Fibroblast of villous mesenchyme (primary cell): ENCODE measurements at regions not wholly inside any gene's neighbourhood (a gene's known extent, or its start where the extent isn't known, plus 50 kb on each side); places are given as distances from the start of the nearest gene placed in this dataset.

Source experiments
- DNase-seq: peaks from one replicate; pipeline ENCODE4 v3.0.0-alpha.2; 2010; ENCODE audit warnings: low read depth
- H3K4me3 ChIP-seq: 2 replicates; pipeline ENCODE4 v1.5.1; 2011; ENCODE audit warnings: low read depth, mild to moderate bottlenecking, low read length
- TF ChIP-seq, protein P1 (sequence below): IDR thresholded peaks from 2 replicates; pipeline ENCODE4 v1.5.1; 2012; ENCODE audit warnings: low read depth, mild to moderate bottlenecking, low read length; ENCODE audit not compliant: insufficient read depth

DNA sequence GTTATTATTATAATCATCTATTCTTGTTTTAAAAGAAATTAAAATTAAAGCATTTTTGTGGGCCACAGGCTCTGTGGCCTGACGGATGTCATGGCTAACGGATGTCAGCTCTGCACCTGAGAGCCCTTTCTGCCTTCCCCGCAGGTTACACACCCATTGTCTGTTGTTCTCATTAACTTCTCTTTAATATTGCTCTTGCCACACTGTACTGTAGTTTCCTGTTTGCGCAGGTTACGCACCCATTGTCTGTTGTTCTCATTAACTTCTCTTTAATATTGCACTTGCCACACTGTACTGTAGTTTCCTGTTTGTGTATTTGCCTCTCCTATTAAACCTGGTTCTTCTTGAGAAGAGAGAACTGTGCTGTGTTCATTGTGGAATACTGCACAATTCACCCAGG is 294.4 kb upstream of the PLXNA2 start:
- DNase-seq = no peak
- no peak overlapping the region for H3K4me3 ChIP-seq
- TF ChIP-seq, protein P1, sequence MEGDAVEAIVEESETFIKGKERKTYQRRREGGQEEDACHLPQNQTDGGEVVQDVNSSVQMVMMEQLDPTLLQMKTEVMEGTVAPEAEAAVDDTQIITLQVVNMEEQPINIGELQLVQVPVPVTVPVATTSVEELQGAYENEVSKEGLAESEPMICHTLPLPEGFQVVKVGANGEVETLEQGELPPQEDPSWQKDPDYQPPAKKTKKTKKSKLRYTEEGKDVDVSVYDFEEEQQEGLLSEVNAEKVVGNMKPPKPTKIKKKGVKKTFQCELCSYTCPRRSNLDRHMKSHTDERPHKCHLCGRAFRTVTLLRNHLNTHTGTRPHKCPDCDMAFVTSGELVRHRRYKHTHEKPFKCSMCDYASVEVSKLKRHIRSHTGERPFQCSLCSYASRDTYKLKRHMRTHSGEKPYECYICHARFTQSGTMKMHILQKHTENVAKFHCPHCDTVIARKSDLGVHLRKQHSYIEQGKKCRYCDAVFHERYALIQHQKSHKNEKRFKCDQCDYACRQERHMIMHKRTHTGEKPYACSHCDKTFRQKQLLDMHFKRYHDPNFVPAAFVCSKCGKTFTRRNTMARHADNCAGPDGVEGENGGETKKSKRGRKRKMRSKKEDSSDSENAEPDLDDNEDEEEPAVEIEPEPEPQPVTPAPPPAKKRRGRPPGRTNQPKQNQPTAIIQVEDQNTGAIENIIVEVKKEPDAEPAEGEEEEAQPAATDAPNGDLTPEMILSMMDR = no peak

DNA sequence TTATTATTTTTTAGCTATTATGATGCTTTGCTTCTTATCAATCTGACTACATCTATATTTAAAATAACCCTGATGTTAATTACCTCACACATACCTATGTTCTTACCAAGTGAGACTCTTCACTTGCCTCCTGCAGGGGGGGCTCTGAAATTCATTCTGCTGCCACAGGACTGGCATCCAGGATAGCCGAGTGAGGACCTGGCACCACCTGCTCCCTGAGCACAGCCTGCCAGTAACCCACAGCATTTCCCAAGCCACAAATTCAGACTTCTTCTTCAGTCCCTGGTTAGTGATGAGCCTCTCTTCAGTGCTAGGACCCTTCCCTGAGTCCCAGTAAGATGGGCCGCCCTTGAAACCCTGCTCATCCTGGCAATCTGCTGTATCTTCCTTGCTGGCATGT is 296.5 kb upstream of the PLXNA2 start:
- H3K4me3 ChIP-seq = no peak overlapping the region
- DNase-seq = no peak
- TF ChIP-seq, protein P1 = no peak

DNA sequence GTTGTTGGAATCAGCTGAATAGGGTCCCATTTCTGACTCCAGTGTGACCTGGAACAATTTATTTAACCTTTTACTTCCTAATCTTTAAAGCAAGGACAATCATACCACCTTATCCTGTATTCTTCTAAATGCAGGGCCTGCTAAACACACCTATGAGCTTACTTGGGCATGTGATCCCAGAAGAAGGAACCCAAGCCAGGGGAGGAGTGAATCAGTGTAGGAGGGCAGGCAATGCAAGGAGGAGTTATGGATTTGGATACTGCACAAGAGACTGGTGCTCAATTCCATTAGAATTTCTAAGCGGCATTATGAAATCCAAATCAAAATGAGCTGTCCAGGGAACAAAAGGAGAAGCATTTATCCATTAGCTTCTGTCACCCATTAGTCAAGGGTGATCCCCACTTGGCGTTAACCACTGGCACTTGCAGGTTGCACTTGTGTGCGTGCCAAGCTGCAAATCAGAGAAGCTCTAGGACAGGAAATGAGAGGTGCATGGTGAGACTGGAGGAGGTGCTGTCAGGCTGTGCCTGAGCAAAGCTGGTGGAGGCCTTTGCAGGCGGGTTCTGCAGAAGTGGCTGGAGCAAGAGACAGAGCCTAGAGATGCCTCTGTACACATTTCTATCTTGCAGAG is 297.2 kb upstream of the PLXNA2 start:
- TF ChIP-seq, protein P1 = no peak

DNA sequence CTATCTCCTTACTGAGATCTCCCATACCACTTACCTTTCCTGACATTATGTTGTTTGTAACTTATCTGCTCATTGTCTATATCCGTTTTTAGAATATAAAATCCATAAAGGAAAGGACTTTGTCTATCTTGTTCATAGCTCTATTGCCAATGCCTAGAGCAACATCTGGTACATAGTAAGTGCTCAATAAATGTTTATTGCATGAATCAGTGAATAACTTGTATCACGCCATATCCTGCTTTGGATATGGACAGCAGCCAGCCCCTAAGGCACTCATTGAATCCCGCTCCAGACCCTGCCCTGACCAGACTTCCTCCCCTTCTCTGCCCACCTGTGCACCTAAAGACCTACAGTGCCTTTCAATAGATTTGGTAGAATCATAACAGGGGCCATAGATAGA is 298.1 kb upstream of the PLXNA2 start:
- H3K4me3 ChIP-seq = no peak overlapping the region
- TF ChIP-seq, protein P1 = no peak
- no peak for DNase-seq

More for the DNA sequence above, 297.2 kb upstream of the PLXNA2 start:
- no peak for DNase-seq
- no peak overlapping the region for H3K4me3 ChIP-seq

DNA sequence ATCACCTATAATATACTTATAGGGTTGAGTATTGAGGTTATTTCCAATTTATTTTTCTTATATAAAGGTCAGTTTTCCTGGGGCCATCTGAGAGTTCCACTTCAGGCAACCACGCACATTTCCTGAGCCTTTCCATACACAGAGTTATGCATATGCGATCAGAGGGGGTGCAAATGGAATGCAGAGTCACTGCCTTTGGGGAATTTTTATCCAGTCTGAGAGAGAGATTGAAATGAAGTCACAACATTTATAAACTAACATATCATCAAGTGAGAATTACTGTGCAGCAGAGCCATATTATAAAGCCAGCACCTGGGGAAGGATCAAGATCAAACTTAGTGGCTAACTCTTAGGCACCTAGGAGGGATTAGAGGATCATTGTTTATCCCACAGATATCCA is 299.9 kb upstream of the PLXNA2 start:
- TF ChIP-seq, protein P1 = no peak

DNA sequence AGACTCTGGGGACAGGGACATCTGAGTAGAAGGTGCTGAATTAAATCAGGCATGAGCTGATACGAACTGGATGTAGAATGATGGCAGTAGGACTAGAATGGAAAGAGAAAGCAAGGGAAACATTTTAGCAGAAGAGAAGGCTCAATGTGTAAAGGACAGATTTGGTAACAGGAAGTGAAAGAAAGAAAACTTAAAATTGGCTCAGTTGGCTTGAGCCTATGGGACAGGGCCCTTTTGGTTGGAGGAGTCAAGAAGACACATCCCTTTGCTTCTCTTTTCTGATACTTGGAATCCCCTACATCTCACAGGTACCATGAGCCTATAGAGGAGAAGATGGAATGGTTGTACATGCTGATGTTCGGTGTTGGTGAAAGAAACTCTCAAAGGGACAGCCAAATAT is 300.6 kb upstream of the PLXNA2 start:
- no peak for DNase-seq
- TF ChIP-seq, protein P1 = no peak
- no peak overlapping the region for H3K4me3 ChIP-seq

More for the DNA sequence above, 299.9 kb upstream of the PLXNA2 start:
- H3K4me3 ChIP-seq = no peak overlapping the region
- no peak for DNase-seq

DNA sequence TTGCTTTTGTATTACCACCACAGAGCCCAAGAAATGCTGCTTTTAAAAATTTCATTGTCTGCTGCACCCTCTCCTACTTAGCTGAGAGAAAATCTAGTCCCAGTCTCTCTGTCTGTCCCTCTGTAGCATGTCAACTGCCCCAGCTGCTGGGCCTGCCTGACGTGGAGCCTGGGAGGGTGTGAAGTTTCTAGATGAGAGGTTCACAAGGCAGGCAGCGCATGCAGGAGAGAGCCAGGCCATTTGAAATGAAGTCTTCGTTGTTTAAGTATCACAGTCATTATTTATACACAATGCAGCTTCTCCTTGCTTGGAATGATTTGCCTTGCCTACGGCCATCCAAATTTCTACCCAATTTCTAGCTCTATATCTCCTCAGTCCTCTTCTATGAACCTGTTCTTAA is 306.8 kb upstream of the PLXNA2 start:
- DNase-seq = no peak
- TF ChIP-seq, protein P1 = no peak
- H3K4me3 ChIP-seq = no peak overlapping the region
